A549 (cell line): ENCODE measurements at regions not wholly inside any gene's neighbourhood (a gene's known extent, or its start where the extent isn't known, plus 50 kb on each side); places are given as distances from the start of the nearest gene placed in this dataset.

Source experiments
- ATAC-seq, 2 experiments: fragments of 200-7000 bp in 1 of 2; fragments of >200 bp in 1 of 2; cut with Nextera tagmentation in 1 of 2; cut with Tn5 transposase in 1 of 2; 3 replicates each; pipeline versions ENCODE4 v1.8.0 to v1.9.1; 2018 to 2020; ENCODE audit warnings: mild to moderate bottlenecking in 1 of 2, moderate library complexity in 1 of 2
- CTCF ChIA-PET: fragments of 300-600 bp; sonication (Branson Sonifier 250); formaldehyde crosslinking; extraction: SDS; loops from one replicate; lab custom pipeline; 2021; ENCODE audit warnings: antibody characterized with exemption, inconsistent platforms; lab: Yijun Ruan, JAX
- POLR2A ChIA-PET: fragments of 350-600 bp; formaldehyde crosslinking; extraction: SDS; loops from one replicate; lab custom pipeline; 2021; ENCODE audit warnings: antibody characterized with exemption, inconsistent platforms; lab: Yijun Ruan, JAX
- DNase-seq, 2 experiments: peaks; one replicate each; pipeline versions ENCODE4 v3.0.0 to v3.0.0-alpha.2; 2011 to 2016; ENCODE audit warnings: low read depth in 1 of 2, low spot score in 1 of 2
- FAIRE-seq: peaks from 2 replicates; lab custom pipeline; 2011; peaks lifted over from hg19 to GRCh38; lab: Jason Lieb, UNC
- H3K27ac ChIP-seq, 2 experiments: fragments of >200 bp; sonication (Bioruptor Twin); formaldehyde crosslinking; 3 replicates each; pipeline ENCODE4 v1.5.1; 2016 to 2017
- H3K4me1 ChIP-seq: fragments of >200 bp; sonication (Bioruptor Twin); formaldehyde crosslinking; 3 replicates; pipeline ENCODE4 v1.6.1; 2016
- H3K4me2 ChIP-seq: fragments of >200 bp; sonication (Bioruptor Twin); formaldehyde crosslinking; 3 replicates; pipeline ENCODE4 v1.6.1; 2016
- H3K4me3 ChIP-seq: fragments of >200 bp; sonication (Bioruptor Twin); formaldehyde crosslinking; 3 replicates; pipeline ENCODE4 v1.5.1; 2016
- H3K9me3 ChIP-seq: fragments of >200 bp; sonication (Bioruptor Twin); formaldehyde crosslinking; 3 replicates; pipeline ENCODE4 v1.6.1; 2016
- CEBPB ChIP-seq, 2 experiments: fragments of >200 bp in 1 of 2; sonication (Bioruptor Twin) in 1 of 2; formaldehyde crosslinking in 1 of 2; IDR thresholded peaks; 2 replicates each; pipeline ENCODE4 v1.6.1; 2012 to 2016
- CHD4 ChIP-seq: fragments of 200-600 bp; sonication (generic); IDR thresholded peaks from 2 replicates; pipeline ENCODE4 v1.6.1; 2016; ENCODE audit warnings: antibody characterized with exemption, mild to moderate bottlenecking, borderline replicate concordance
- EHF ChIP-seq: fragments of 250-450 bp; sonication (Bioruptor Pico); IDR thresholded peaks from 2 replicates; pipeline ENCODE4 v1.5.0; 2020; ENCODE audit warnings: mild to moderate bottlenecking
- EHMT2 ChIP-seq: fragments of 200-600 bp; sonication (generic); IDR thresholded peaks from 2 replicates; pipeline ENCODE4 v1.6.1; 2016; ENCODE audit warnings: antibody characterized with exemption, low read depth, mild to moderate bottlenecking, moderate library complexity
- GATA3 ChIP-seq: IDR thresholded peaks from 2 replicates; pipeline ENCODE4 v1.6.1; 2012; ENCODE audit warnings: borderline replicate concordance
- HEYL ChIP-seq: fragments of 250-450 bp; sonication (Bioruptor Pico); IDR thresholded peaks from 2 replicates; pipeline ENCODE4 v1.8.0; 2021; ENCODE audit warnings: mild to moderate bottlenecking, moderate library complexity
- HOXA7 ChIP-seq: fragments of 250-450 bp; sonication (Bioruptor Pico); IDR thresholded peaks from 2 replicates; pipeline ENCODE4 v1.5.0; 2020; ENCODE audit warnings: mild to moderate bottlenecking, moderate library complexity
- JUN ChIP-seq, 2 experiments: fragments of >200 bp; sonication (Bioruptor Twin); formaldehyde crosslinking; IDR thresholded peaks; 2 replicates in 1 of 2; 3 replicates in 1 of 2; pipeline ENCODE4 v1.6.1; 2016 to 2017
- NPAS2 ChIP-seq: fragments of 250-450 bp; sonication (Bioruptor Pico); IDR thresholded peaks from 2 replicates; pipeline ENCODE4 v1.8.0; 2022; ENCODE audit warnings: mild to moderate bottlenecking, moderate library complexity, borderline replicate concordance
- PHF8 ChIP-seq: fragments of 200-600 bp; sonication (generic); IDR thresholded peaks from 2 replicates; pipeline ENCODE4 v1.6.1; 2016; ENCODE audit warnings: low read depth, mild to moderate bottlenecking, antibody characterized with exemption, moderate library complexity, borderline replicate concordance
- POLR2A ChIP-seq: IDR thresholded peaks from 2 replicates; pipeline ENCODE4 v1.6.1; 2012; ENCODE audit warnings: mild to moderate bottlenecking, low read length
- POLR2AphosphoS2 ChIP-seq: conservative IDR thresholded peaks from 2 replicates; pipeline ENCODE4 v1.6.1; 2012; ENCODE audit warnings: low read length, improper control_type of control experiment, inconsistent platforms
- RFX5 ChIP-seq: fragments of 450-650 bp; IDR thresholded peaks from 2 replicates; pipeline ENCODE4 v1.7.1; 2014; ENCODE audit warnings: antibody characterized with exemption, mild to moderate bottlenecking, moderate library complexity
- SREBF2 ChIP-seq: fragments of 450-650 bp; IDR thresholded peaks from 2 replicates; pipeline ENCODE4 v1.6.1; 2014; ENCODE audit warnings: mild to moderate bottlenecking, moderate library complexity
- TFCP2L1 ChIP-seq: fragments of 250-450 bp; sonication (Bioruptor Pico); IDR thresholded peaks from 2 replicates; pipeline ENCODE4 v1.5.0; 2021; ENCODE audit warnings: mild to moderate bottlenecking
- TP53 ChIP-seq: fragments of 250-450 bp; sonication (Bioruptor Pico); IDR thresholded peaks from 2 replicates; pipeline ENCODE4 v1.5.0; 2021; ENCODE audit warnings: mild to moderate bottlenecking, moderate library complexity
- ZNF302 ChIP-seq: fragments of 250-450 bp; sonication (Bioruptor Pico); IDR thresholded peaks from 2 replicates; pipeline ENCODE4 v1.9.0; 2021; ENCODE audit warnings: inconsistent platforms, mild to moderate bottlenecking, moderate library complexity
- WGBS: methylation state at CpG from one replicate; pipeline ENCODE4 v1.1.6; 2017; ENCODE audit errors: missing lambda C conversion rate; 5-methylcytosine and 5-hydroxymethylcytosine counted together
- TF ChIP-seq, protein P1 (sequence below): IDR thresholded peaks from 2 replicates; pipeline ENCODE4 v1.6.1; 2012
- TF ChIP-seq, protein P2 (sequence below): fragments of >200 bp; sonication (Bioruptor Twin); formaldehyde crosslinking; IDR thresholded peaks from 2 replicates; pipeline ENCODE4 v1.6.1; 2016
- TF ChIP-seq, protein P3 (sequence below): fragments of >200 bp; sonication (Bioruptor Twin); formaldehyde crosslinking; IDR thresholded peaks from 3 replicates; pipeline ENCODE4 v1.5.1; 2016
- TF ChIP-seq, protein P4 (sequence below): fragments of >200 bp; sonication (Bioruptor Twin); formaldehyde crosslinking; IDR thresholded peaks from 3 replicates; pipeline ENCODE4 v1.6.1; 2016
- TF ChIP-seq, protein P5 (sequence below): fragments of 250-450 bp; sonication (Bioruptor Pico); IDR thresholded peaks from 2 replicates; pipeline ENCODE4 v1.5.0; 2020; ENCODE audit warnings: low read depth, mild to moderate bottlenecking, moderate library complexity
- TF ChIP-seq, protein P6 (sequence below): fragments of 150-350 bp; IDR thresholded peaks from 2 replicates; pipeline ENCODE4 v1.6.1; 2014; ENCODE audit warnings: low read depth, mild to moderate bottlenecking, low read length
- TF ChIP-seq, protein P7 (sequence below): fragments of 200-600 bp; sonication (generic); IDR thresholded peaks from 2 replicates; pipeline ENCODE4 v1.6.1; 2016; ENCODE audit warnings: antibody characterized with exemption, mild to moderate bottlenecking, moderate library complexity

DNA sequence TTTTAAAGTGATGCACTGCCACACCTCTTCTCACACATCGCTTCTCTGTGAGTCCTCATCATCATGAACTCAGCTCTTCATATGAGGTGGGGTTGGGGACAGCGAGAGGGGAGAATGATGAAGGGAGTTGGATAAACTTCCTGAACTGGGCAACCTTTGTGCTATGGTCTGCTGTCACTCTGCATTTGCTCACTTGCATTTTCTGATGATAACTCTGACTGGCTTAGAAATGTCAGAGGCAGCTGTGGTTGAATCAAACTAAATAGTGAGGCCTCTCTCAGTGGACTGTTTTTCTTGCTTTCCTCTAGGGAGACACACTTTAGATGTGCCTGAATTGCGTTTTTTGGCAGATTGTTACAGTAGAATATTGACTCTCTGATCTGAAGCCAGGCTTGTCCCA is 55.2 kb upstream of the NFKBIA start:
- no peak overlapping the region for H3K4me2 ChIP-seq
- H3K4me3 ChIP-seq: no peak overlapping the region
- no peak for DNase-seq
- H3K4me1 ChIP-seq: no peaks in the 10 kb centered on the region
- CTCF ChIA-PET: interaction anchor here (1.6 kb wide), 1 partner anchor 15 kb away, joined by 3 read pairs; no protein-coding TSS in a partner anchor
- POLR2A ChIA-PET: no interaction called here
- no peak for ATAC-seq
- H3K27ac ChIP-seq: no peak overlapping the region
- TF ChIP-seq, protein P1, sequence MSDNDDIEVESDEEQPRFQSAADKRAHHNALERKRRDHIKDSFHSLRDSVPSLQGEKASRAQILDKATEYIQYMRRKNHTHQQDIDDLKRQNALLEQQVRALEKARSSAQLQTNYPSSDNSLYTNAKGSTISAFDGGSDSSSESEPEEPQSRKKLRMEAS: no peak
- no peak for TF ChIP-seq NPAS2 (CRISPR knock-in tag)
- TF ChIP-seq, protein P2, sequence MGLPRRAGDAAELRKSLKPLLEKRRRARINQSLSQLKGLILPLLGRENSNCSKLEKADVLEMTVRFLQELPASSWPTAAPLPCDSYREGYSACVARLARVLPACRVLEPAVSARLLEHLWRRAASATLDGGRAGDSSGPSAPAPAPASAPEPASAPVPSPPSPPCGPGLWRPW: no peak
- TF ChIP-seq CHD4: no peak
- no peak for TF ChIP-seq HOXA7 (CRISPR knock-in tag)
- TF ChIP-seq TFCP2L1 (CRISPR knock-in tag): no peak
- no peak for TF ChIP-seq CEBPB (IDR thresholded peaks at IDR 0.05)
- TF ChIP-seq, protein P3, sequence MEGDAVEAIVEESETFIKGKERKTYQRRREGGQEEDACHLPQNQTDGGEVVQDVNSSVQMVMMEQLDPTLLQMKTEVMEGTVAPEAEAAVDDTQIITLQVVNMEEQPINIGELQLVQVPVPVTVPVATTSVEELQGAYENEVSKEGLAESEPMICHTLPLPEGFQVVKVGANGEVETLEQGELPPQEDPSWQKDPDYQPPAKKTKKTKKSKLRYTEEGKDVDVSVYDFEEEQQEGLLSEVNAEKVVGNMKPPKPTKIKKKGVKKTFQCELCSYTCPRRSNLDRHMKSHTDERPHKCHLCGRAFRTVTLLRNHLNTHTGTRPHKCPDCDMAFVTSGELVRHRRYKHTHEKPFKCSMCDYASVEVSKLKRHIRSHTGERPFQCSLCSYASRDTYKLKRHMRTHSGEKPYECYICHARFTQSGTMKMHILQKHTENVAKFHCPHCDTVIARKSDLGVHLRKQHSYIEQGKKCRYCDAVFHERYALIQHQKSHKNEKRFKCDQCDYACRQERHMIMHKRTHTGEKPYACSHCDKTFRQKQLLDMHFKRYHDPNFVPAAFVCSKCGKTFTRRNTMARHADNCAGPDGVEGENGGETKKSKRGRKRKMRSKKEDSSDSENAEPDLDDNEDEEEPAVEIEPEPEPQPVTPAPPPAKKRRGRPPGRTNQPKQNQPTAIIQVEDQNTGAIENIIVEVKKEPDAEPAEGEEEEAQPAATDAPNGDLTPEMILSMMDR: no peak
- TF ChIP-seq, protein P4, sequence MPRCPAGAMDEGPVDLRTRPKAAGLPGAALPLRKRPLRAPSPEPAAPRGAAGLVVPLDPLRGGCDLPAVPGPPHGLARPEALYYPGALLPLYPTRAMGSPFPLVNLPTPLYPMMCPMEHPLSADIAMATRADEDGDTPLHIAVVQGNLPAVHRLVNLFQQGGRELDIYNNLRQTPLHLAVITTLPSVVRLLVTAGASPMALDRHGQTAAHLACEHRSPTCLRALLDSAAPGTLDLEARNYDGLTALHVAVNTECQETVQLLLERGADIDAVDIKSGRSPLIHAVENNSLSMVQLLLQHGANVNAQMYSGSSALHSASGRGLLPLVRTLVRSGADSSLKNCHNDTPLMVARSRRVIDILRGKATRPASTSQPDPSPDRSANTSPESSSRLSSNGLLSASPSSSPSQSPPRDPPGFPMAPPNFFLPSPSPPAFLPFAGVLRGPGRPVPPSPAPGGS: no peak
- no peak for TF ChIP-seq HEYL (CRISPR knock-in tag)
- no peak for TF ChIP-seq RFX5
- TF ChIP-seq POLR2AphosphoS2: no peak
- no peak for TF ChIP-seq EHMT2
- no peak for TF ChIP-seq POLR2A
- TF ChIP-seq, protein P5, sequence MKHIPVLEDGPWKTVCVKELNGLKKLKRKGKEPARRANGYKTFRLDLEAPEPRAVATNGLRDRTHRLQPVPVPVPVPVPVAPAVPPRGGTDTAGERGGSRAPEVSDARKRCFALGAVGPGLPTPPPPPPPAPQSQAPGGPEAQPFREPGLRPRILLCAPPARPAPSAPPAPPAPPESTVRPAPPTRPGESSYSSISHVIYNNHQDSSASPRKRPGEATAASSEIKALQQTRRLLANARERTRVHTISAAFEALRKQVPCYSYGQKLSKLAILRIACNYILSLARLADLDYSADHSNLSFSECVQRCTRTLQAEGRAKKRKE (CRISPR knock-in tag): no peak
- no peak for TF ChIP-seq GATA3
- TF ChIP-seq ZNF302 (CRISPR knock-in tag): no peak
- no peak for TF ChIP-seq SREBF2
- TF ChIP-seq JUN (IDR thresholded peaks at IDR 0.05): no peak
- H3K9me3 ChIP-seq: peaks cover 13% of the 10 kb centered on the region
- no peak for FAIRE-seq
- 3% methylated on average over 3 of the region's 3 CpGs for WGBS

DNA sequence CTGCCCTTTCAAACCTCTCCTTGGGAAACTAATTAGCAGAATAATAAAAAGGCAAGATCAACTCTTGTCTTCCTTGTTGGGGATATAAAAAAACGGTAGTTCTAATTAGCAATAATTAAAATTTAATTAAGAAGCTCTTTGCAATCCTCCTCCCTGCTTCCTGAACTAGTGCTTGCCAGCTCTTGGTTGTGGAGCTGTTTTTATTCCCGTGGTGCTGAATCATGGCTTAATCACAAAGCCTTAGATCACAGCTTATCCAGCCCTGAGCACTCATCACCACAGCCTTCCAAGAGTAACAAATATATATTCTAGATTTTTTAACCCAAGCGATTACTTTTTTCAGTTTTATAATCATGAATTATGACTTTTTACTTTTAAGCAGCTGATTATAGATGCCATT is 63.2 kb upstream of the INSM2 start:
- FAIRE-seq: no peak
- peaks cover 11% of the 10 kb centered on the region; the same call in 1 of the 3 replicates for H3K9me3 ChIP-seq
- DNase-seq: no peak
- ChIA-PET CTCF (interaction anchor here (1.6 kb wide), 1 partner anchor 17 kb away, joined by 3 read pairs; no protein-coding TSS in a partner anchor), POLR2A (no interaction called here)
- 27% methylated on average over 3 of the region's 3 CpGs for WGBS
- no peak for ATAC-seq
- TF ChIP-seq, protein P3: no peak
- TF ChIP-seq, protein P6, sequence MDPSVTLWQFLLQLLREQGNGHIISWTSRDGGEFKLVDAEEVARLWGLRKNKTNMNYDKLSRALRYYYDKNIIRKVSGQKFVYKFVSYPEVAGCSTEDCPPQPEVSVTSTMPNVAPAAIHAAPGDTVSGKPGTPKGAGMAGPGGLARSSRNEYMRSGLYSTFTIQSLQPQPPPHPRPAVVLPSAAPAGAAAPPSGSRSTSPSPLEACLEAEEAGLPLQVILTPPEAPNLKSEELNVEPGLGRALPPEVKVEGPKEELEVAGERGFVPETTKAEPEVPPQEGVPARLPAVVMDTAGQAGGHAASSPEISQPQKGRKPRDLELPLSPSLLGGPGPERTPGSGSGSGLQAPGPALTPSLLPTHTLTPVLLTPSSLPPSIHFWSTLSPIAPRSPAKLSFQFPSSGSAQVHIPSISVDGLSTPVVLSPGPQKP: no peak
- TF ChIP-seq EHF (CRISPR knock-in tag): no peak
- no peak for TF ChIP-seq TP53 (CRISPR knock-in tag)
- TF ChIP-seq, protein P7, sequence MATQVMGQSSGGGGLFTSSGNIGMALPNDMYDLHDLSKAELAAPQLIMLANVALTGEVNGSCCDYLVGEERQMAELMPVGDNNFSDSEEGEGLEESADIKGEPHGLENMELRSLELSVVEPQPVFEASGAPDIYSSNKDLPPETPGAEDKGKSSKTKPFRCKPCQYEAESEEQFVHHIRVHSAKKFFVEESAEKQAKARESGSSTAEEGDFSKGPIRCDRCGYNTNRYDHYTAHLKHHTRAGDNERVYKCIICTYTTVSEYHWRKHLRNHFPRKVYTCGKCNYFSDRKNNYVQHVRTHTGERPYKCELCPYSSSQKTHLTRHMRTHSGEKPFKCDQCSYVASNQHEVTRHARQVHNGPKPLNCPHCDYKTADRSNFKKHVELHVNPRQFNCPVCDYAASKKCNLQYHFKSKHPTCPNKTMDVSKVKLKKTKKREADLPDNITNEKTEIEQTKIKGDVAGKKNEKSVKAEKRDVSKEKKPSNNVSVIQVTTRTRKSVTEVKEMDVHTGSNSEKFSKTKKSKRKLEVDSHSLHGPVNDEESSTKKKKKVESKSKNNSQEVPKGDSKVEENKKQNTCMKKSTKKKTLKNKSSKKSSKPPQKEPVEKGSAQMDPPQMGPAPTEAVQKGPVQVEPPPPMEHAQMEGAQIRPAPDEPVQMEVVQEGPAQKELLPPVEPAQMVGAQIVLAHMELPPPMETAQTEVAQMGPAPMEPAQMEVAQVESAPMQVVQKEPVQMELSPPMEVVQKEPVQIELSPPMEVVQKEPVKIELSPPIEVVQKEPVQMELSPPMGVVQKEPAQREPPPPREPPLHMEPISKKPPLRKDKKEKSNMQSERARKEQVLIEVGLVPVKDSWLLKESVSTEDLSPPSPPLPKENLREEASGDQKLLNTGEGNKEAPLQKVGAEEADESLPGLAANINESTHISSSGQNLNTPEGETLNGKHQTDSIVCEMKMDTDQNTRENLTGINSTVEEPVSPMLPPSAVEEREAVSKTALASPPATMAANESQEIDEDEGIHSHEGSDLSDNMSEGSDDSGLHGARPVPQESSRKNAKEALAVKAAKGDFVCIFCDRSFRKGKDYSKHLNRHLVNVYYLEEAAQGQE: peak; percentile 84
- TF ChIP-seq PHF8: no peak
- TF ChIP-seq CHD4: no peak
- no peak overlapping the region for H3K27ac ChIP-seq
- H3K4me3 ChIP-seq: no peak overlapping the region
- no peaks in the 10 kb centered on the region for H3K4me1 ChIP-seq
- no peak overlapping the region for H3K4me2 ChIP-seq
